ENCODE measurements at regions not wholly inside any gene's neighbourhood (a gene's known extent, or its start where the extent isn't known, plus 50 kb on each side); places are given as distances from the start of the nearest gene placed in this dataset.

DNA sequence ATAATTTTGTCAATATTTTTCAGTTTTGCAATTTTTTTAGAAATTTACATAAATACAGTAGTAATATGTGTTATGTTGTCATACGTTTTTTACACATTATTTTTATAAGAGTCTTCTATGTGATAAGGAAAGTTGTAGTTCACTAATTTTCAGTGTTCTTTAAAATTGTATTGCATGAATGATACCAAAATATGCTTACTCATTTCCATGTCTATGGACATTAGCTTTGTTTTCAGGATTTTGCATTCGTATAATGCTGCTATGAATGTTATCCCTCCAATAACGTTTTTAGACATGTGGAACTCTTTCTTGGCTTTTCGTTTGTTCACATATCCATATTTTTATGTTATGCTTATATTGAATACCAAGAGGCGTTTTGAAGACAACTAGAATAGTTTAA lies 260.0 kb downstream of the ARL4A start:
- TF ChIP-seq POLR2A (IDR thresholded peaks at IDR 0.05; ENCODE audit: low read depth, low read length), result no peak
- TF ChIP-seq TAF1 (IDR thresholded peaks at IDR 0.05; ENCODE audit: borderline replicate concordance, low read depth, low read length), result no peak
- no peak for TF ChIP-seq POLR2AphosphoS5 (IDR thresholded peaks at IDR 0.05; ENCODE audit: low read depth, low read length)

All from GM12892 (cell line).